IgD-negative memory B cell (primary cell): ENCODE measurements at regions not wholly inside any gene's neighbourhood (a gene's known extent, or its start where the extent isn't known, plus 50 kb on each side); places are given as distances from the start of the nearest gene placed in this dataset.
"Not testable (repeated sequence)": the region's sequence is repeated elsewhere in the genome, so short reads cannot be mapped to it uniquely, and the experiment has no call there.

Experiments
- H3K27ac Mint-ChIP-seq, 3 donors: one replicate each; pipeline ENCODE4 v1.8.0; 2020 to 2022; ENCODE audit warnings: mild to moderate bottlenecking in 3 of 3, mixed read lengths in 3 of 3, moderate library complexity in 1 of 3
- H3K27me3 Mint-ChIP-seq: one replicate; pipeline ENCODE4 v1.8.0; 2021; ENCODE audit warnings: mixed read lengths
- H3K36me3 Mint-ChIP-seq: one replicate; pipeline ENCODE4 v1.8.0; 2020; ENCODE audit warnings: mild to moderate bottlenecking, mixed read lengths
- H3K4me1 Mint-ChIP-seq, 3 donors: one replicate each; pipeline ENCODE4 v1.8.0; 2020 to 2022; ENCODE audit warnings: mixed read lengths in 3 of 3, mild to moderate bottlenecking in 1 of 3
- H3K4me3 Mint-ChIP-seq, 4 donors: one replicate each; pipeline ENCODE4 v1.8.0; 2020 to 2022; ENCODE audit warnings: mild to moderate bottlenecking in 4 of 4, mixed read lengths in 4 of 4, moderate library complexity in 3 of 4
- H3K9me3 Mint-ChIP-seq, 3 donors: one replicate each; pipeline ENCODE4 v1.8.0; 2020 to 2021; ENCODE audit warnings: mixed read lengths in 3 of 3, mild to moderate bottlenecking in 1 of 3

GRCh38 chr4:137754652-137755471 lies 222.6 kb upstream of the PCDH18 start:
- no peaks in the 10 kb centered on the region for H3K27me3 Mint-ChIP-seq
- no peak overlapping the region for H3K4me3 Mint-ChIP-seq
- peaks cover 0 to 4% (median 1%) of the 10 kb centered on the region in 3 donors for H3K9me3 Mint-ChIP-seq
- H3K27ac Mint-ChIP-seq = no peak overlapping the region
- no peaks in the 10 kb centered on the region for H3K36me3 Mint-ChIP-seq
- H3K4me1 Mint-ChIP-seq = no peaks in the 10 kb centered on the region

DNA sequence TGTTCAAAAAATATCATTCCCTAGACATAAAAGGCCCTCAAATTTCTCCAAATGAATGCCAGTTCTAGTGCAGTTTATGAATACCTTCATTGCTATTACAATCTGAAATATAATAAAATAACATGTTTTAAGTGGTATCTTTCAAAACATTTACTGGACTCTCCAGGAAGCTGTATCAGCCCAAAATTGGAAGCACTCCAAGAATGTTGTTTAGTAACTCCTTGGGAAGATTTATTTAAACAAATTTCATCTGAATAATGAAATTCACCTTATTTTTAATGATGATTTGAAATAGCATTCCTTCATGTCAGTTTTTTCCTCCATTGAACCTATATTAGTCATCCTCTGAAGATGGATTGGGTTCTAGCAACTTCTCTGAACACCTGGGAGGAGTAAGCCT lies 217.2 kb upstream of the PCDH18 start:
- no peaks in the 10 kb centered on the region for H3K27me3 Mint-ChIP-seq
- no peaks in the 10 kb centered on the region for H3K4me1 Mint-ChIP-seq

DNA sequence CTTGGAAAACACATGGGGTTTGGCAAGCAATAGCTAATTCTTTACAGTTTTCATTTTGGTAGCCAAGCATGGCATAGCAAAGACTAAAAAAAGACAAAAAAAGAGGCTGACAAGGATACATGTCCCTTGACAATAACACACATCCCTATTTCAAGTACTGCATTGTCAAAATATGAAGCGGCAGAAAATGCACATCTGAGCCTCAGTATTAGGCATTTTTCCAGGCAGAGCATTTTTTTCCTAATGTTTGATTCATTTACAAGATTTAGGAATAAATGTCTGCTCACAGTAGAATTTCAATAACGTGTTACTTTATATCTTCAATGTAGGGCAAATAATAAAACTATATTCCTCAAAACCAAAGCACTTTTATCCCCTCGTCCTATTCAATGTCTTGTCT lies 216.3 kb upstream of the PCDH18 start:
- H3K27me3 Mint-ChIP-seq = no peaks in the 10 kb centered on the region
- H3K27ac Mint-ChIP-seq = no peak overlapping the region
- H3K36me3 Mint-ChIP-seq = no peaks in the 10 kb centered on the region
- H3K9me3 Mint-ChIP-seq = no peaks in the 10 kb centered on the region
- H3K4me1 Mint-ChIP-seq = no peaks in the 10 kb centered on the region
- no peak overlapping the region for H3K4me3 Mint-ChIP-seq

More for the DNA sequence above, 217.2 kb upstream of the PCDH18 start:
- H3K27ac Mint-ChIP-seq = no peak overlapping the region
- no peaks in the 10 kb centered on the region for H3K9me3 Mint-ChIP-seq
- H3K36me3 Mint-ChIP-seq = no peaks in the 10 kb centered on the region
- no peak overlapping the region for H3K4me3 Mint-ChIP-seq

- Mint-ChIP-seq H3K27me3 (no peaks in the 10 kb centered on the region), H3K4me1 (no peaks in the 10 kb centered on the region), H3K36me3 (no peaks in the 10 kb centered on the region), H3K4me3 (no peak overlapping the region), H3K27ac (no peak overlapping the region), H3K9me3 (no peaks in the 10 kb centered on the region)
Measured at GRCh38 chr4:137740141-137740540, 207.8 kb upstream of the PCDH18 start.

- Mint-ChIP-seq H3K4me3 (no peak overlapping the region), H3K4me1 (no peaks in the 10 kb centered on the region), H3K27me3 (no peaks in the 10 kb centered on the region), H3K9me3 (peaks cover 0 to 4% (median 0%) of the 10 kb centered on the region in 3 donors), H3K27ac (no peak overlapping the region), H3K36me3 (no peaks in the 10 kb centered on the region)
Measured at GRCh38 chr4:137739391-137739790, 207.1 kb upstream of the PCDH18 start.

- Mint-ChIP-seq H3K4me1 (no peaks in the 10 kb centered on the region), H3K9me3 (peaks cover 0 to 4% (median 0%) of the 10 kb centered on the region in 3 donors), H3K36me3 (no peaks in the 10 kb centered on the region), H3K27ac (no peak overlapping the region), H3K27me3 (no peaks in the 10 kb centered on the region), H3K4me3 (no peak overlapping the region)
Measured at GRCh38 chr4:137738375-137738990, 206.2 kb upstream of the PCDH18 start.

- Mint-ChIP-seq H3K36me3 (peaks cover 1% of the 10 kb centered on the region), H3K9me3 (peaks cover 0 to 5% (median 0%) of the 10 kb centered on the region in 3 donors), H3K27ac (no peak overlapping the region), H3K4me1 (no peaks in the 10 kb centered on the region), H3K4me3 (no peak overlapping the region), H3K27me3 (no peaks in the 10 kb centered on the region)
Measured at GRCh38 chr4:137735561-137736104, 203.3 kb upstream of the PCDH18 start.

GRCh38 chr4:137733174-137734141 lies 201.2 kb upstream of the PCDH18 start:
- not testable (repeated sequence) for H3K9me3 Mint-ChIP-seq, H3K4me3 Mint-ChIP-seq, H3K27ac Mint-ChIP-seq, H3K4me1 Mint-ChIP-seq, H3K27me3 Mint-ChIP-seq, H3K36me3 Mint-ChIP-seq

DNA sequence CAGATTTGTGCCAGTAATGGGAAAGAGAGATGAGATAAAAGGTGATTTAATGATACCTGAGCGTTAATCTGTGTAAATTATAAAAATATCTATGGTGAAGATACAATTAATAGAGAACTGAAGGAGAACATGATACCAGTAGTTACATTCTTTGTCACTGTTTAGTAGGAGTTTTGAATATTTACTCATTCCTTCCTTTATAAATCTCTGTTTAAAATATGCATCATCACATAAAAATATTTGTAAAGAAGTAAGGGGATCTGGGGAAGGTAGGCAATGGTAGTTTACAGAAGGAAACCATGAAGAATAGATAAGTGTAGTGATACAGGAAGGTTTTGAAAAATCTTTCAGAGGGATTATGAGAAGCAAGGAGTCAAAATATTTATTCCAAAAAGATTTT lies 190.6 kb upstream of the PCDH18 start:
- H3K27ac Mint-ChIP-seq = no peak overlapping the region
- H3K36me3 Mint-ChIP-seq = no peaks in the 10 kb centered on the region
- H3K4me3 Mint-ChIP-seq = no peak overlapping the region
- H3K4me1 Mint-ChIP-seq = no peaks in the 10 kb centered on the region
- H3K9me3 Mint-ChIP-seq = peaks cover 0 to 4% (median 4%) of the 10 kb centered on the region in 3 donors
- H3K27me3 Mint-ChIP-seq = no peaks in the 10 kb centered on the region

DNA sequence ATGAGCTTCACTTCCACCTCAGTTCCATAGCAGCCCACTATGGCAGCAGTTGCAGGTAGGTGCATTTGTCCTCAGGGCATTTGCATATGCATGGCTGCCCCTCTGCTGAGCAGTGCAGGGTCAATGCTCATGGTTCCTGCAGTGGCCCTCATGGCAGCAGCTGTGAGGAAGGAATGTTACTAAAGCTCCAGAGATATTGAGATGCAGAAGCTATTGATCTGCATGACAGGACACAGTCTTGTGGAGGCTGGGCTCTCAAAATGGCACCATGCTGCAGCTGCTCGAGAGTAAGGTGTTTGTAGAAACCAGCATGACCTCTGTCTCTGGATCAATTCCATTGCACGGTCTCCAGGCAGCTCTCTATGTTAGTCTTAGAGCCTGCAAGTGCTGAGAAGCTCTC lies 179.2 kb upstream of the PCDH18 start:
- Mint-ChIP-seq H3K9me3 (peaks cover 1 to 9% (median 3%) of the 10 kb centered on the region in 3 donors), H3K4me3 (no peak overlapping the region), H3K27ac (no peak overlapping the region), H3K36me3 (no peaks in the 10 kb centered on the region), H3K27me3 (no peaks in the 10 kb centered on the region), H3K4me1 (no peaks in the 10 kb centered on the region)

DNA sequence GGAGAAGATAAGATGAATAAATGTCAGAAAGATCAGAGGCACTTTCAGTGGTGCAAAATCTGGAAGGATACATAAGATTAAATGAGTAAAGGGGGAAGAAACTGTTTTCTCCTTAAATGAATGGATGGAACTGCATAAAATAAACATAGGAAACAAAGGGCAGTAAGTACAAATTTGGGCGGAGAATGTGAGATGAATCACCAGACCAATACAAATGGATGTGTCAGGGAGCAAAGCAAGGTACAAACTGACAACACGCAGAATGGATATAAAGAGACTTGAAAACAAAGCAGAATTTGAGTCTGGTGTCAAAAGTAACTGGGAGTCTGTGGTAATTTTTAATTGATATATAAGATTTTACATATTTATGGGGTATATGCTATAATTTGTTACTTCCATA lies 175.3 kb upstream of the PCDH18 start:
- Mint-ChIP-seq H3K27me3 (no peaks in the 10 kb centered on the region), H3K9me3 (peaks cover 0 to 4% (median 2%) of the 10 kb centered on the region in 3 donors), H3K4me1 (no peaks in the 10 kb centered on the region), H3K27ac (no peak overlapping the region), H3K36me3 (no peaks in the 10 kb centered on the region), H3K4me3 (no peak overlapping the region)

DNA sequence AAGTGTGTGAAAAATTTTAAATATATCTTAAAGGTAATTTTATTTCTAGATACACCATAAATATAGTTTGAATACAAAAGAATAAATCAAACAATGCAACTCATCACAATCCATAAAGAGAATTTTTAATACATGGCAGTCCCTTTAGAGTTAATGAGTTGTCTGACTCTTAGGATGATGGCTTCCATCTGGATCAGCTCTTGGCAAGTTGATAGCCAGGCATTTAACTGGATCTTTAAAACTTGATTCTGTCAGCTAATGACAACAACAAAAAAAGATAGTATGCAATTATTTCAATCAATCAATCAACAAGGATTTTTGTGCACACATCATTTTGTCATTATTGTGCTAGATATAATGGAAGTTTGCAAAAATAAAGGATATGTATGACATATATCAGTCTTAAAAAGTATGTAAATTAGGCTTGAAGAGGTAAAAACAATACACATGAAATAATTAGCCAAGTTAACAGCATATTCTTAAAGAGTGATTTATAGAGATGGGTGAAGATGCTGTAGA lies 174.9 kb upstream of the PCDH18 start:
- H3K27me3 Mint-ChIP-seq = no peaks in the 10 kb centered on the region
- H3K4me1 Mint-ChIP-seq = no peaks in the 10 kb centered on the region
- H3K36me3 Mint-ChIP-seq = no peaks in the 10 kb centered on the region
- H3K27ac Mint-ChIP-seq = no peak overlapping the region
- peaks cover 0 to 2% (median 0%) of the 10 kb centered on the region in 3 donors for H3K9me3 Mint-ChIP-seq
- H3K4me3 Mint-ChIP-seq = no peak overlapping the region

DNA sequence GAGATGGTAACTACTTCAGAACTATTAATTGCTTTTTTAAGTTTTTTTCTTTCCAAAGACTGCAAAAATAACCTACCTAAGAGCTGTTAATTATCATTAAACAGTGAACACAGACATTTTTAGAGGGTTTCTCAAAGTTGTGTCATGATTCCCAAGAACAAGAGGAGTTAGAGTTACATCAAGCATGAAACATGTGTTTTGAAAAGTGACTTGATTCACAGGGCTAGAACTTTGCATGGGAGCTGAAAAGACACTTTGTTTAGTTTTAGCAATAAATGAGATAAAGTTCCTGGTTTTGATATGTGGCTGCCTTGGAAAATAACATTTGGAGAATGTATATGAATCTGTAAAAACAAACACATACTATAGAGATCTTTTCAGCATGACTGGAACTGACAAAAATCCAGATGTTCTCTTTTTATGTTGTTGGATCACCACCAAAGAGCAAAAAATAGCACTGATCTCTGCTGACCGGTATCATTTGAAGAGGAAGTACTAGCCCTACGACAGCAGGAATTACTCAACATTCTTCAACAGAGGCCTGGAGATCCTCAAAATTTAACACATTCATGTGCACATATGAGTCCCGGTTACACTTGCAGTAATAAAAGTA lies 173.0 kb upstream of the PCDH18 start:
- no peaks in the 10 kb centered on the region for H3K36me3 Mint-ChIP-seq
- no peak overlapping the region for H3K4me3 Mint-ChIP-seq
- no peaks in the 10 kb centered on the region for H3K4me1 Mint-ChIP-seq
- no peak overlapping the region for H3K27ac Mint-ChIP-seq
- no peaks in the 10 kb centered on the region for H3K27me3 Mint-ChIP-seq
- H3K9me3 Mint-ChIP-seq = peaks cover 0 to 3% (median 0%) of the 10 kb centered on the region in 3 donors

DNA sequence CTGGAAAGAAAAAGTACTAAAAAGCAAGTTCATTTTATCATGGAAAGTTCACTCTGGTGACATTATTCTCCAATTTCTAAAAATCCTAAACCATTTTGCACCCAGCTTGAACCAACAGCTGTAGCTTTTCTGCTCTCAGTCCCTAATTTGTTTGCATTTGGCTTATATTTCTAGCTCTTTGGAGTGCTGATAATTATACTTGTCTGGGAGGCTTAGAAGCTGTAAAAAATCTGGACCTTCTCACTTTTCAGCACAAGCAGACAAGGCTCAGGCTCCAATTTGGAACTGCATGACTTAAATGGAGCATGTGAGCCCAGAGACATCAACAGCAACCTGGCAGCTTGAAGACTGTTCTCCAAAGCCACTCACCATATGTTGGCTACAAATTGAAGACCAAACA lies 170.9 kb upstream of the PCDH18 start:
- no peak overlapping the region for H3K27ac Mint-ChIP-seq
- no peaks in the 10 kb centered on the region for H3K36me3 Mint-ChIP-seq
- peaks cover 0 to 3% (median 0%) of the 10 kb centered on the region in 3 donors for H3K9me3 Mint-ChIP-seq
- no peaks in the 10 kb centered on the region for H3K4me1 Mint-ChIP-seq
- no peaks in the 10 kb centered on the region for H3K27me3 Mint-ChIP-seq
- no peak overlapping the region for H3K4me3 Mint-ChIP-seq
